ENCODE measurements at regions not wholly inside any gene's neighbourhood (a gene's known extent, or its start where the extent isn't known, plus 50 kb on each side); places are given as distances from the start of the nearest gene placed in this dataset.

DNA sequence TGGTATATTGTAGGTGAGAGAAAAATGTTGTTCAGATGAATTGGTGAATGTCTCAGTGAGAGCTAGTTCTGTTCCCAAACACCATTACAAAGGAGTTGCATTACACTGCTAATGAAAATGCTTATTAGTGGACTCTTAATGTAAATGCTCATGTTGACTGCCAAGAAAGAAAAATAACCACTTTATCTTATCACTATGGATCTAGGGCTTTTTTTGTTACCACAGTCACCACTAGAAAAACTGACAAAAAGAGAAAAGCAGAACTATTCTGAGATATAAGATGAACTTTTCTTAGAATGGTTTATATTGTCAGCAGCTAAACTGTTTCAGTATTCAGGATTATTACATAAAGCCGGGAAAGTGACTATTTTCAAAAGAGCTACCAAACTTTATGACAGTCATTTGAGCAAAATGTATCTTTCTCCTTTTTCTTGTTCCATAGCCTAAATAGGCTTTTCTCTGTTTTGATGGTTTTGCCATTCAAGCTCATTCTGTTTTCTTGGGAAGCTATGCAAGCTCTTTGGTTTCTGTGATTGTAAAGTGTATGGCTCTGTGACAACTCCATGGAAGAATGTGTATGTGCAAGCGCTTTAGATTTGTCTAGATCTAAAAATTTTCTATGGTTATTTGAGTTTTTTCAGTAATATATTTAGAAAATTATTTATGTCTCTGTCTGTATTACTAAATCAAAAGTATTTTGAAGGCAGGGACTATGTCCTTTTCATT is 64.2 kb upstream of the DPH5 start:
- H3K27ac ChIP-seq, result no peak overlapping the region
- TF ChIP-seq EZH2 (IDR thresholded peaks at IDR 0.05; ENCODE audit: borderline replicate concordance) (no peak), CTCF (IDR thresholded peaks at IDR 0.05; ENCODE audit: poor library complexity) (no peak), EZH2phosphoT487 (IDR thresholded peaks at IDR 0.05; ENCODE audit: low read depth, severe bottlenecking, unreplicated experiment) (no peak)
- DNase-seq (ENCODE audit: low spot score), result no peak
- H2AFZ ChIP-seq, result no peak overlapping the region
- H3K4me2 ChIP-seq, result no peak overlapping the region
- H4K20me1 ChIP-seq (ENCODE audit: insufficient read depth, poor library complexity, severe bottlenecking), result no peaks in the 10 kb centered on the region
- no peaks in the 10 kb centered on the region for H3K4me1 ChIP-seq (ENCODE audit: insufficient read depth)
- H3K27me3 ChIP-seq, result no peaks in the 10 kb centered on the region
- H3K36me3 ChIP-seq (replicated peaks; ENCODE audit: insufficient read depth, low read depth), result no peaks in the 10 kb centered on the region
- 89% methylated on average over 2 of the region's 2 CpGs for WGBS (ENCODE audit: low lambda C conversion rate, missing lambda C conversion rate)
- H3K9me3 ChIP-seq (ENCODE audit: low read depth), result no peaks in the 10 kb centered on the region
- no peaks in the 10 kb centered on the region for H3K79me2 ChIP-seq
- no peak overlapping the region for H3K4me3 ChIP-seq
- H3K9me2 ChIP-seq (replicated peaks; ENCODE audit: insufficient read depth), result no peaks in the 10 kb centered on the region

DNA sequence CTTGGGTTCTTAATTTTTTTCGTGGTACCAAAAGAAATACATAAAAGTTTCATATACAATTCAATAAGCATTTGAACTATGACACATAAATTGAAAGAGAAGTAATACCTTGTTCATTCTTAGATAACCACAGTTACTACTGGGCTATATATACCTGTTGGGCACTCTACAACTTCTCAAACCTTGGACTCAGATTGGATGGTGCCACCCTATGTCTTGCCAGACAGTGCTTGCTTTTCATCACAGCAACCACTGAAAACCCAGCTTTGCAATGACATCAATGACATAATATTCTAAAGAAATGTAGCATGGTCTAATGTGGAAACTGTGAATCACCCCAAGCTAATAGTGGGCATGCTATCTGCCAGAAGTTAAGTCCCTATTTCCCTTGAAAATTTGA is 62.8 kb upstream of the DPH5 start:
- H3K4me1 ChIP-seq (ENCODE audit: insufficient read depth), result no peaks in the 10 kb centered on the region
- no peaks in the 10 kb centered on the region for H3K9me2 ChIP-seq (replicated peaks; ENCODE audit: insufficient read depth)
- 95% methylated on average over 1 of the region's 1 CpG for WGBS (ENCODE audit: low lambda C conversion rate, missing lambda C conversion rate)
- no peaks in the 10 kb centered on the region for H3K36me3 ChIP-seq (replicated peaks; ENCODE audit: insufficient read depth, low read depth)
- no peak overlapping the region for H3K4me3 ChIP-seq
- no peak overlapping the region for H3K27ac ChIP-seq
- no peaks in the 10 kb centered on the region for H4K20me1 ChIP-seq (ENCODE audit: insufficient read depth, poor library complexity, severe bottlenecking)
- TF ChIP-seq EZH2phosphoT487 (IDR thresholded peaks at IDR 0.05; ENCODE audit: low read depth, severe bottlenecking, unreplicated experiment) (no peak), EZH2 (IDR thresholded peaks at IDR 0.05; ENCODE audit: borderline replicate concordance) (no peak), CTCF (IDR thresholded peaks at IDR 0.05; ENCODE audit: poor library complexity) (no peak)
- no peaks in the 10 kb centered on the region for H3K79me2 ChIP-seq
- H3K27me3 ChIP-seq, result no peaks in the 10 kb centered on the region
- no peak overlapping the region for H2AFZ ChIP-seq
- no peak overlapping the region for H3K4me2 ChIP-seq
- H3K9me3 ChIP-seq (ENCODE audit: low read depth), result no peaks in the 10 kb centered on the region
- no peak for DNase-seq (ENCODE audit: low spot score)

GRCh38 chr1:101086783-101087182 is 61.2 kb upstream of the DPH5 start:
- no peak for DNase-seq (ENCODE audit: low spot score)
- no peak for TF ChIP-seq CTCF (IDR thresholded peaks at IDR 0.05; ENCODE audit: poor library complexity)
- no peak for TF ChIP-seq EZH2 (IDR thresholded peaks at IDR 0.05; ENCODE audit: borderline replicate concordance)
- no peak for TF ChIP-seq EZH2phosphoT487 (IDR thresholded peaks at IDR 0.05; ENCODE audit: low read depth, severe bottlenecking, unreplicated experiment)
- H3K79me2 ChIP-seq, result no peaks in the 10 kb centered on the region

More at GRCh38 chr1:101086783-101087182, 61.2 kb upstream of the DPH5 start:
- Histone ChIP-seq H3K4me2 (no peak overlapping the region), H3K27me3 (no peaks in the 10 kb centered on the region), H3K4me1 (ENCODE audit: insufficient read depth) (no peaks in the 10 kb centered on the region), H3K9me2 (replicated peaks; ENCODE audit: insufficient read depth) (no peaks in the 10 kb centered on the region), H4K20me1 (ENCODE audit: insufficient read depth, poor library complexity, severe bottlenecking) (no peaks in the 10 kb centered on the region), H3K9me3 (ENCODE audit: low read depth) (no peaks in the 10 kb centered on the region), H3K4me3 (no peak overlapping the region), H2AFZ (no peak overlapping the region), H3K27ac (no peak overlapping the region), H3K36me3 (replicated peaks; ENCODE audit: insufficient read depth, low read depth) (no peaks in the 10 kb centered on the region)
- 31% methylated on average over 2 of the region's 2 CpGs for WGBS (ENCODE audit: low lambda C conversion rate, missing lambda C conversion rate)
